T-helper 2 cell treated with Interferon-gamma antibody and Interleukin-4, amounts not matched to agents 5 μg/mL and 100 μg/mL, for 36 hours (primary cell): ENCODE measurements at regions not wholly inside any gene's neighbourhood (a gene's known extent, or its start where the extent isn't known, plus 50 kb on each side); places are given as distances from the start of the nearest gene placed in this dataset.

Source experiments
- DNase-seq: peaks from one replicate; pipeline ENCODE4 v3.0.0; 2021; ENCODE audit warnings: low spot score
- H3K27ac Mint-ChIP-seq: one replicate; pipeline ENCODE4 v1.8.0; 2021; ENCODE audit warnings: mild to moderate bottlenecking, mixed read lengths
- H3K27me3 Mint-ChIP-seq: one replicate; pipeline ENCODE4 v1.8.0; 2021; ENCODE audit warnings: low read depth, mixed read lengths
- H3K36me3 Mint-ChIP-seq: one replicate; pipeline ENCODE4 v1.8.0; 2021; ENCODE audit warnings: low read depth, mixed read lengths
- H3K4me1 Mint-ChIP-seq: one replicate; pipeline ENCODE4 v1.8.0; 2021; ENCODE audit warnings: low read depth, mixed read lengths
- H3K4me3 Mint-ChIP-seq: one replicate; pipeline ENCODE4 v1.8.0; 2022; ENCODE audit warnings: mild to moderate bottlenecking, moderate library complexity, mixed read lengths
- H3K9me3 Mint-ChIP-seq: one replicate; pipeline ENCODE4 v1.8.0; 2021; ENCODE audit warnings: mixed read lengths

GRCh38 chr18:76264198-76264875, 230.7 kb downstream of the ZNF516 start:
- DNase-seq: no peak
- Mint-ChIP-seq H3K27me3 (peaks cover 2% of the 10 kb centered on the region), H3K4me3 (no peak overlapping the region), H3K27ac (no peak overlapping the region), H3K4me1 (no peaks in the 10 kb centered on the region), H3K36me3 (no peaks in the 10 kb centered on the region), H3K9me3 (no peaks in the 10 kb centered on the region)

GRCh38 chr18:76263046-76264005, 231.7 kb downstream of the ZNF516 start:
- H3K27me3 Mint-ChIP-seq: peaks cover 2% of the 10 kb centered on the region
- H3K4me3 Mint-ChIP-seq: no peak overlapping the region
- no peaks in the 10 kb centered on the region for H3K36me3 Mint-ChIP-seq
- no peak for DNase-seq
- no peak overlapping the region for H3K27ac Mint-ChIP-seq
- no peaks in the 10 kb centered on the region for H3K4me1 Mint-ChIP-seq
- H3K9me3 Mint-ChIP-seq: no peaks in the 10 kb centered on the region

GRCh38 chr18:76260941-76261472, 234.0 kb downstream of the ZNF516 start:
- Mint-ChIP-seq H3K4me1 (no peaks in the 10 kb centered on the region), H3K27me3 (peaks cover 2% of the 10 kb centered on the region), H3K9me3 (no peaks in the 10 kb centered on the region), H3K4me3 (no peak overlapping the region), H3K27ac (no peak overlapping the region), H3K36me3 (no peaks in the 10 kb centered on the region)
- no peak for DNase-seq

- H3K36me3 Mint-ChIP-seq: no peaks in the 10 kb centered on the region
- H3K9me3 Mint-ChIP-seq: no peaks in the 10 kb centered on the region
- no peak overlapping the region for H3K4me3 Mint-ChIP-seq
- H3K27ac Mint-ChIP-seq: no peak overlapping the region
- H3K27me3 Mint-ChIP-seq: peaks cover 2% of the 10 kb centered on the region
- no peaks in the 10 kb centered on the region for H3K4me1 Mint-ChIP-seq
- no peak for DNase-seq
Measured at GRCh38 chr18:76259711-76260110, 235.3 kb downstream of the ZNF516 start.

DNA sequence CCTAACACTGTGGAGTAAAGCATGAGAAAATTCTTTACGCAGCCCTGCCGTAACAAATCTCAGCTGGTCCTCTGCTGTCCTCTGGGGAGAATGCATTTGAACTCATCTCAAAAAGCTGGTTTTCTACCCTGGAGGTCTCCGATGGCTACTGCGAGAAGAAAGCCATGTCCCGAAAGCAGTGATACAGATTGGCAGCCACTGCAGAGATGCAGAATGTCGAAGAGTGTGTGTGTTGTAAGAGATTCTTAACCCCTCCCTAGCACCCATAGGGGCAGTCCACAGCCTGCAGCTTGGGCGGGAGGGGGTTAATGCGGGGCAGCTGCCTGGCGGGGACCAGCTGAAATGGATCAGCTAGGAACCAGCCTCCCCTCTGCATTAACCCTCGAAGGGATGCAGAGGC, 235.9 kb downstream of the ZNF516 start:
- no peak for DNase-seq
- no peaks in the 10 kb centered on the region for H3K9me3 Mint-ChIP-seq
- H3K4me3 Mint-ChIP-seq: no peak overlapping the region
- peaks cover 2% of the 10 kb centered on the region for H3K27me3 Mint-ChIP-seq
- no peaks in the 10 kb centered on the region for H3K4me1 Mint-ChIP-seq
- H3K27ac Mint-ChIP-seq: no peak overlapping the region
- no peaks in the 10 kb centered on the region for H3K36me3 Mint-ChIP-seq

DNA sequence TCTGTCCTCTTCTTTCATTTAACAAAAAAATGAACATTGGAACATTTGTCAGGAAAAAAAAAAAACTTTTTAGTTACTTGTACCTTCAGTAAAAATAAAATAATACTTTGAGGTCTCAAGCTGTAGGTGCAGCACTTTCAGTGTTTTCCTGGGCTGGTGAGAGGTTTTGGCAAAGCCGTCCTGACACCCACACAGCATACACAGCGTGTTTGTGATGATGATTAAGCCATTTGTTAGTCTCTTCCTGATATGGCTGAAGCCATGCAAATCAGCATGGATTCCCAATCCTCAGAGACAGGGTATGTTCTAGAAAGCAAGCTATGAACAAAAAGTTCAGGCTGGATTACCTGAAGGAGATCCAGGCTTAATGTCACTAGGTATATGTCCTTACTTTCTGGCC, 236.8 kb downstream of the ZNF516 start:
- no peaks in the 10 kb centered on the region for H3K9me3 Mint-ChIP-seq
- H3K36me3 Mint-ChIP-seq: no peaks in the 10 kb centered on the region
- H3K27ac Mint-ChIP-seq: no peak overlapping the region
- no peak for DNase-seq
- H3K4me1 Mint-ChIP-seq: no peaks in the 10 kb centered on the region
- H3K27me3 Mint-ChIP-seq: peaks cover 2% of the 10 kb centered on the region
- no peak overlapping the region for H3K4me3 Mint-ChIP-seq

GRCh38 chr18:76255070-76255683, 239.9 kb downstream of the ZNF516 start:
- DNase-seq: no peak
- Mint-ChIP-seq H3K36me3 (no peaks in the 10 kb centered on the region), H3K4me1 (no peaks in the 10 kb centered on the region), H3K27ac (no peak overlapping the region), H3K4me3 (no peak overlapping the region), H3K9me3 (no peaks in the 10 kb centered on the region), H3K27me3 (no peaks in the 10 kb centered on the region)

DNA sequence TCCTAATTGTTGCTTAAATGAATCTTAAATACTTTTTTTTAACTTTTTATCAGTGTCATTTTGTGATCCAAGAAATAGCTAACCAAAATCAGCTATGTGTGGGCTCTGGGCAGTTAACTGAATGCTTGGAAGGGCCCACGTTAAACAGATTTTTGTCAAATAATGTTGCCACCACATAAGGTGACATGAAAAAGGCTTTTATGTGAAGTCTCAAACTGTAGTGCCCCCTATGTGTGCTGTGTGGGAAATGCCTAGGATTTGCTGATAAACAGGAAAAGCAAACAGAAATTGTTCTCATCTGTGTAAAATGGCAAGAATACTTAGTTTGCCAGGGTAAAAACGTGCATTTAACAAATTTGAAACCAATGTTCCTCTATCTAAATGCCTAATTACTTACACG, 242.2 kb downstream of the ZNF516 start:
- Mint-ChIP-seq H3K27ac (no peak overlapping the region), H3K36me3 (no peaks in the 10 kb centered on the region), H3K27me3 (no peaks in the 10 kb centered on the region), H3K9me3 (no peaks in the 10 kb centered on the region), H3K4me1 (no peaks in the 10 kb centered on the region), H3K4me3 (no peak overlapping the region)
- no peak for DNase-seq

- Mint-ChIP-seq H3K9me3 (no peaks in the 10 kb centered on the region), H3K36me3 (no peaks in the 10 kb centered on the region)
- no peak for DNase-seq
Measured at GRCh38 chr18:76252139-76252538, 242.9 kb downstream of the ZNF516 start.

GRCh38 chr18:76251691-76252090, 243.4 kb downstream of the ZNF516 start:
- Mint-ChIP-seq H3K9me3 (no peaks in the 10 kb centered on the region), H3K4me3 (no peak overlapping the region), H3K4me1 (no peaks in the 10 kb centered on the region), H3K36me3 (no peaks in the 10 kb centered on the region), H3K27ac (no peak overlapping the region), H3K27me3 (no peaks in the 10 kb centered on the region)
- DNase-seq: no peak

More at GRCh38 chr18:76252139-76252538, 242.9 kb downstream of the ZNF516 start:
- H3K4me1 Mint-ChIP-seq: no peaks in the 10 kb centered on the region
- H3K4me3 Mint-ChIP-seq: no peak overlapping the region
- H3K27me3 Mint-ChIP-seq: no peaks in the 10 kb centered on the region
- H3K27ac Mint-ChIP-seq: no peak overlapping the region

GRCh38 chr18:76246590-76246989, 248.5 kb downstream of the ZNF516 start:
- H3K9me3 Mint-ChIP-seq: no peaks in the 10 kb centered on the region
- H3K36me3 Mint-ChIP-seq: no peaks in the 10 kb centered on the region
- no peak overlapping the region for H3K27ac Mint-ChIP-seq
- no peak for DNase-seq
- H3K4me3 Mint-ChIP-seq: no peak overlapping the region
- H3K27me3 Mint-ChIP-seq: no peaks in the 10 kb centered on the region
- H3K4me1 Mint-ChIP-seq: no peaks in the 10 kb centered on the region

GRCh38 chr18:76234676-76235060, 260.4 kb downstream of the ZNF516 start:
- H3K4me3 Mint-ChIP-seq: no peak overlapping the region
- peaks cover 2% of the 10 kb centered on the region for H3K27me3 Mint-ChIP-seq
- no peak overlapping the region for H3K27ac Mint-ChIP-seq
- no peak for DNase-seq
- no peaks in the 10 kb centered on the region for H3K36me3 Mint-ChIP-seq
- peaks cover 11% of the 10 kb centered on the region for H3K9me3 Mint-ChIP-seq
- no peaks in the 10 kb centered on the region for H3K4me1 Mint-ChIP-seq

DNA sequence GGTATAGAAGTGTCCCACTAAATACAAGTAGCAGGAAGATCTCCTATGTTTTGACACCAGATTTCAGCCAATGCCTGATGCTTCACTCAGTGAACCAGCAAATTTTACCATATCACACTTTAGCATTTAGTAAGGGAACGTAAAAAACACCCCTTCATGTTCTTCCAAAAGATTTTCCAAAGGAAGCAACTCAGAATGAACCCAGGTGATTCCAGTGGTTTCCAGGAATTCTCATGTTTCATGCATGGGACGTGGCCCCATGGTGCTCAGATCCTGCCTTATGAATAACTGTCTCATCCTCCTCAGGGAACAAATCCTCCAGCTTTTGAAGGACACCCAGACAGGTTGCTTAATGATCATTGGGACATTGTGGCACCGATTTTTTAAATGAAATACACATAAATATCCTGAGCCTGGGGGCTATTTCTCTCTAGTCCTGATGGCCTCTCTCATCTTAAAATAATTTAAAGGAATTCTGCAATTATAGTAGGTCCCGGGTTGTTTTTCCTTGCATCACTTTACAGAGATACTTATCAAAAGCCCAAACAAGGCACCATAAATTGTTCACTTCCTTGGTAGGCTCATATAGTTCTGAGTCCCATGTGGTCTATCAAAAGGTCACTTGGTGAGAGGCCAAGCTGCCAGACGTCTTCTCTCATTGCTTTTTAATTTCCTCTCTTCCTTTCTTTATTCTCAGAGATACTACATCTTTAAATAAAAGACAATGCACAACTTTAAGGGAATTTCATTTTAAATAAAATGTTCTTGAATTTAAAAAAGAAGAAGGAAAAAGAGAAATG, 261.0 kb downstream of the ZNF516 start:
- Mint-ChIP-seq H3K4me3 (no peak overlapping the region), H3K27ac (no peak overlapping the region), H3K36me3 (no peaks in the 10 kb centered on the region), H3K4me1 (no peaks in the 10 kb centered on the region), H3K9me3 (peaks cover 7% of the 10 kb centered on the region), H3K27me3 (peaks cover 2% of the 10 kb centered on the region)
- no peak for DNase-seq
